Thoracic aorta (tissue), 2 donors: ENCODE measurements at regions not wholly inside any gene's neighbourhood (a gene's known extent, or its start where the extent isn't known, plus 50 kb on each side); places are given as distances from the start of the nearest gene placed in this dataset.

Experiments used
- ATAC-seq: fragments of 150-250 bp; one replicate; pipeline ENCODE4 v1.8.0; 2017; ENCODE audit warnings: low read depth; ENCODE audit not compliant: insufficient number of reproducible peaks, low FRiP score
- DNase-seq: peaks from one replicate; pipeline ENCODE4 v3.0.0-alpha.2; 2020; ENCODE audit warnings: low spot score
- H3K27ac ChIP-seq, 2 donors: fragments of 200-600 bp; sonication (generic); 1 replicate in 1 of 2; 2 replicates in 1 of 2; pipeline ENCODE4 v1.5.1; 2016; ENCODE audit warnings: mild to moderate bottlenecking in 2 of 2, moderate library complexity in 2 of 2
- H3K27me3 ChIP-seq: fragments of 200-600 bp; sonication (generic); replicated peaks from 2 replicates; pipeline ENCODE4 v1.6.0; 2016; ENCODE audit warnings: mild to moderate bottlenecking; ENCODE audit not compliant: insufficient read depth
- H3K36me3 ChIP-seq: fragments of 200-600 bp; sonication (generic); one replicate; pipeline ENCODE4 v1.5.1; 2016
- H3K4me1 ChIP-seq, 2 donors: fragments of 200-600 bp; sonication (generic); 1 replicate in 1 of 2; 2 replicates in 1 of 2; pipeline versions ENCODE4 v1.5.1 to v1.6.0; 2016; ENCODE audit warnings: low read depth in 2 of 2, mild to moderate bottlenecking in 1 of 2; ENCODE audit not compliant: control insufficient read depth in 1 of 2
- H3K4me3 ChIP-seq: fragments of 200-600 bp; sonication (generic); 2 replicates; pipeline ENCODE4 v1.5.1; 2016; ENCODE audit warnings: mild to moderate bottlenecking
- H3K9me3 ChIP-seq: fragments of 200-600 bp; sonication (generic); 2 replicates; pipeline ENCODE4 v1.5.1; 2016
- TF ChIP-seq, protein P1 (sequence below): fragments of 200-600 bp; sonication (generic); IDR thresholded peaks from one replicate; pipeline ENCODE4 v1.5.1; 2019; ENCODE audit warnings: antibody characterized with exemption

DNA sequence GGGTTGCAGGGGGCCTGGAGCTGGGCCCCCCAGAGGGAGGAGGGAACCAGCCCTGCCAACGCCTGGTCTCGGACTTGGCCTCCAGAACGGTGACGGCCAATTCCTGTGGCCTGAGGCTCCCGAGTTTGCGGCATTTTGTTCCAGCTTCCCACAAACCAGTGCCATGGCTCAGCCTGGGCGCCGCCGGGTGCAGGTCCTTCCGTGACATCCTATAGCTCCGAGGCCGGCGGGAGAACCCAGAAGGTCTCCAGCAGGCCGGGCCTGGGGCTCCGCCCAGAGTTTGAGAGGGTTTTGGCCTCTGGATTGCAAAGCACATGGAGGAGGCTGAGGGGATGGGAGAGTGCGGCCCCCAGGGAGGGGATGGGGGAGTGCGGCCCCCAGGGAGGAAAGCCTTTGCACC is 92.6 kb downstream of the UNCX start:
- H3K9me3 ChIP-seq, result no peaks in the 10 kb centered on the region
- no peak for ATAC-seq
- no peaks in the 10 kb centered on the region for H3K36me3 ChIP-seq
- H3K4me1 ChIP-seq, result no peaks in the 10 kb centered on the region
- H3K4me3 ChIP-seq, result no peak overlapping the region
- no peaks in the 10 kb centered on the region for H3K27me3 ChIP-seq
- H3K27ac ChIP-seq, result no peak overlapping the region
- DNase-seq, result no peak
- TF ChIP-seq, protein P1, sequence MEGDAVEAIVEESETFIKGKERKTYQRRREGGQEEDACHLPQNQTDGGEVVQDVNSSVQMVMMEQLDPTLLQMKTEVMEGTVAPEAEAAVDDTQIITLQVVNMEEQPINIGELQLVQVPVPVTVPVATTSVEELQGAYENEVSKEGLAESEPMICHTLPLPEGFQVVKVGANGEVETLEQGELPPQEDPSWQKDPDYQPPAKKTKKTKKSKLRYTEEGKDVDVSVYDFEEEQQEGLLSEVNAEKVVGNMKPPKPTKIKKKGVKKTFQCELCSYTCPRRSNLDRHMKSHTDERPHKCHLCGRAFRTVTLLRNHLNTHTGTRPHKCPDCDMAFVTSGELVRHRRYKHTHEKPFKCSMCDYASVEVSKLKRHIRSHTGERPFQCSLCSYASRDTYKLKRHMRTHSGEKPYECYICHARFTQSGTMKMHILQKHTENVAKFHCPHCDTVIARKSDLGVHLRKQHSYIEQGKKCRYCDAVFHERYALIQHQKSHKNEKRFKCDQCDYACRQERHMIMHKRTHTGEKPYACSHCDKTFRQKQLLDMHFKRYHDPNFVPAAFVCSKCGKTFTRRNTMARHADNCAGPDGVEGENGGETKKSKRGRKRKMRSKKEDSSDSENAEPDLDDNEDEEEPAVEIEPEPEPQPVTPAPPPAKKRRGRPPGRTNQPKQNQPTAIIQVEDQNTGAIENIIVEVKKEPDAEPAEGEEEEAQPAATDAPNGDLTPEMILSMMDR, result no peak

DNA sequence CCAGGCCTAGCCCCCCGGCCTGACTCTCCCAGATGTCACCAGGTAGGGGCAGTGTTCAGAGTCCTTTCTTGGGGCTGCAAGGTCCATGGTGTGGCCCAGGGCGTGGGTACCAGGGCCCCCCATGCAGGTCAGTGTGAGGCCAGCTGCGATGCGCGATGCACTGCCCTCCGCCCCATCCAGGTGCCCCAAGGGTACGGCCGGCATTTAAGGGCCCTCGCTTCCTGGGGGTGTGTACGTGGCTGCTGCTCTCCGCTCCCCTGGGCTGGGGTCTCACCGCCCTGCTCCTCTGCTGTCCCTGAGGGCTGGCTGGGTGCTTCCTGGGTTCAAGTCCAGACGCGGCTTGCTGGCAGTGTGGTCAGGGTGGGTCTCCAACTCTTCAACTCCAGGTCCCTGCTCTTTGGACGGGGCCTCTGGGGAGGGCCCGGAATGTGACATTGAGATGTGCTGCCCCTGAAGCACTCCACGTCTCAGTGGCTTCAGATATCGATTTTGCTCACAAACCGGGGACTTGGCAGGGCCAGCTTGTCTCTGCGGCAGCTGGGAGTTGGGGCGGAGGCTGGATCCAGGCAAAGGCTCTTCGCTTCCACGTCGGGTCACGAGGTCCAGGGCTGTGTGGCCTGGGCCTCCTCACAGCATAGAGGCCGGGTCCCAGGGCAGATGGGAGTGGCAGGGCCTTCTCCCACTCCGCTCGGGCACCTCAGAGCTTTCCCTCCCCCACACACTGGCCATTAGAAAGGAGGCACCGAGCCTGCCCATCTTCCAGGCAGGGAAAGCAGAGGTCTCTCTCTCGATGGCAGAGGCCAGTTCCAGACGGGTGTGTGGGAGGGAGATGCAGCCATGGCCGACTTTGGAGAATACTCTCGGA is 93.2 kb downstream of the UNCX start:
- no peak for ATAC-seq
- H3K9me3 ChIP-seq, result no peaks in the 10 kb centered on the region
- H3K36me3 ChIP-seq, result no peaks in the 10 kb centered on the region
- no peak overlapping the region for H3K4me3 ChIP-seq
- no peak overlapping the region for H3K27ac ChIP-seq
- no peaks in the 10 kb centered on the region for H3K4me1 ChIP-seq
- no peak for DNase-seq
- TF ChIP-seq, protein P1, result no peak
- H3K27me3 ChIP-seq, result no peaks in the 10 kb centered on the region

DNA sequence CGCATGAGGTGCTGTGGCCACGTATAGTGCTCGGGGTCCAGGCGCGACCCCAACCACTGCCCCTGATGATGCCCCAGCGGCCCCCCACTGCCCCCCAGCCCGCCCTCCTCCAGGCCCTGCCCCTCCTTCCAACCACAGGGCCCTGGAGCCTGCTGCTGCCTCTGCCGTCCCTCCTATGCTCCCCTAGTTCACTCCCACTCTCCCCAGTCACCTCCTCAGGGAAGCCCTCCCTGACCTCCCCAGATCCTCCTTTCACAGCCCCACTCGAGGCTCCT is 93.8 kb downstream of the UNCX start:
- Histone ChIP-seq H3K4me3 (no peak overlapping the region), H3K27ac (no peak overlapping the region), H3K4me1 (no peaks in the 10 kb centered on the region), H3K9me3 (no peaks in the 10 kb centered on the region), H3K27me3 (no peaks in the 10 kb centered on the region), H3K36me3 (no peaks in the 10 kb centered on the region)
- TF ChIP-seq, protein P1, result no peak
- no peak for ATAC-seq
- DNase-seq, result no peak

DNA sequence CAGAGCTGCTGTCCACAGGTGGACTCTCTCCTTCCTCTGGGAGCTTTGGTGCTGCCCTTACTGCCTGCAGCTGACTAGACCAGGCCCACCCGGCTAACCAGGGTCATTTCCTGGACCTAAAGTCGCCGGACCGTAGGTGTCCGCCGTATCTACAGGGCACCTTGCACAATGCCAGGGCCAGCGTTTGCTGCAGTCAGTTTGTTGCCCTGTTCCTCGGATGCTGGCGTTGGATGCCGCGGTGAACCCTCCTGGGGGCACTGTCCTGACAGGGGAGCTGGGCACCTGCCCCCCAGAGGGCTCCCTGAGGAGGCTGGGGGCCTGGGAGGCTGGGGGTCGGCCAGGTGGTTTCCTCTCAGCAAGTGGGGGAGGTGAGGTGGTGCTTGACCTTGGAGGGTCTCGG is 96.6 kb downstream of the UNCX start:
- TF ChIP-seq, protein P1, result no peak
- no peaks in the 10 kb centered on the region for H3K9me3 ChIP-seq
- no peaks in the 10 kb centered on the region for H3K4me1 ChIP-seq
- H3K36me3 ChIP-seq, result no peaks in the 10 kb centered on the region
- H3K4me3 ChIP-seq, result no peak overlapping the region
- H3K27ac ChIP-seq, result no peak overlapping the region
- DNase-seq, result no peak
- ATAC-seq, result no peak
- no peaks in the 10 kb centered on the region for H3K27me3 ChIP-seq

DNA sequence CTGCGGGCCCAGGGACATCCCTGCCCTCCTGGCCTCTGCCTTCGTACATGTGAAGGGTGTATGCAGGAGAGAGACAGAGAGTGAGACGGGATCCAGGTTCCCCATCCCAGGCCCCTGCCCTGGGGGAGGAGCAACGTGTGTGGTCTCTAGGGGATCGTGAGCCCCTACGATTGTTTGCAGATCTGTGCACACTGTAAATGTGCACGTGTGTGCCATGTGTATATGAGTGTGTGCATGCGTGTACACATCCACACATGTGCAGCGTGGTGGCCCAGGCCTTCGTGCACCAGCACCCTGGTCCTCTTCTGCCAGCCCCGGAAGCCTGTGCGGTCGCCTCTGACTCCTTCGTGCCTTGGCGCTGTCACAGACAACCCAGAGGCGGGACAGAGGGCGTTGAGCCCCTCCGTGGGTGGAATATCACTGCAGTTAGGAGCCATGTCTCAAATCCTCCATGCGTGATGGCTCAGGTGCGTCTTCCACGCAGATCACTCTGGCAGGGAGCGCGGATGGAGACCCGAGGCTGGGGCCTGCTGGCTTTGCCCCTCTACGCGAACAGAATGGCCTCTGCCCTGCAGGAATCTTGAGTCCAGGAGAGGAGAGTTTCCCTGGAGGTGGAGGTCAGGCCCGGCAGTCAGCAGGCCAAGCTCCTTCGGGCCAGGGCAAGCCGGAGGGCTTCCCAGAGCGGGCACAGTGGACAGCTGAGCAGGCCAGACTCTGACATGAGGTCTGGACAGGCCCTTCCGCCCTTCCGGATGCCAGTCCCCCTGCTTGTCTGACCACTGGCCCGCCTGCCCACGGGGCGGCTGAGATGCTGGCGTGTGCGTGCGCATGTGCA is 97.5 kb downstream of the UNCX start:
- no peaks in the 10 kb centered on the region for H3K27me3 ChIP-seq
- ATAC-seq (no peak), DNase-seq (no peak)
- no peaks in the 10 kb centered on the region for H3K4me1 ChIP-seq
- TF ChIP-seq, protein P1, result no peak
- H3K4me3 ChIP-seq, result no peak overlapping the region
- no peaks in the 10 kb centered on the region for H3K36me3 ChIP-seq
- H3K27ac ChIP-seq, result no peak overlapping the region
- H3K9me3 ChIP-seq, result no peaks in the 10 kb centered on the region
